Mammary epithelial cell (primary cell): ENCODE measurements at regions not wholly inside any gene's neighbourhood (a gene's known extent, or its start where the extent isn't known, plus 50 kb on each side); places are given as distances from the start of the nearest gene placed in this dataset.

Experiments
- EZH2 ChIP-seq: IDR thresholded peaks from 2 replicates; pipeline ENCODE4 v1.6.1; 2012; ENCODE audit warnings: low read length, inconsistent platforms, borderline replicate concordance
- TF ChIP-seq, protein P1 (sequence below), 2 donors: IDR thresholded peaks in 1 of 2; conservative IDR thresholded peaks in 1 of 2; 2 replicates each; pipeline ENCODE4 v1.5.1; 2011 to 2012; ENCODE audit warnings: inconsistent platforms in 2 of 2, low read length in 2 of 2, mild to moderate bottlenecking in 2 of 2, control low read depth in 1 of 2, low read depth in 1 of 2; ENCODE audit not compliant: insufficient read depth in 1 of 2; ENCODE audit errors: extremely low read depth in 1 of 2

DNA sequence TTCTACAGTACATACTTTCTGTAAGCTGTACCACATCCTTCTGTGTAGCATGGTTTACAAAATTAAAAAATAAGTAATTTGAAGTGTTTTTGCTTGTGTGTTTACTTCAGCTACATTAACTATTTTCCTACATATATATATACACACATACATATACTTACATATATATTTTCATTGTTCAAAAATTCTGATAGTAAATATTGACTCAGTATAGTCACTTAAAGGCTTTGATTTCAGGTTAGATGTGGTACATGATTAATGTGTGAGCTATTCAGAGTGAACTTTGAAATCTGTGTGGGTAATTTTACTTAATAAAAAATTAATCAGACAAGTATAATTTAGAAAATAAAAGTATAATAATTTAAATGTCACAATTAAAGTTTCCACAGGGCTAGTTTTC lies 306.7 kb upstream of the CDH18 start:
- TF ChIP-seq, protein P1, sequence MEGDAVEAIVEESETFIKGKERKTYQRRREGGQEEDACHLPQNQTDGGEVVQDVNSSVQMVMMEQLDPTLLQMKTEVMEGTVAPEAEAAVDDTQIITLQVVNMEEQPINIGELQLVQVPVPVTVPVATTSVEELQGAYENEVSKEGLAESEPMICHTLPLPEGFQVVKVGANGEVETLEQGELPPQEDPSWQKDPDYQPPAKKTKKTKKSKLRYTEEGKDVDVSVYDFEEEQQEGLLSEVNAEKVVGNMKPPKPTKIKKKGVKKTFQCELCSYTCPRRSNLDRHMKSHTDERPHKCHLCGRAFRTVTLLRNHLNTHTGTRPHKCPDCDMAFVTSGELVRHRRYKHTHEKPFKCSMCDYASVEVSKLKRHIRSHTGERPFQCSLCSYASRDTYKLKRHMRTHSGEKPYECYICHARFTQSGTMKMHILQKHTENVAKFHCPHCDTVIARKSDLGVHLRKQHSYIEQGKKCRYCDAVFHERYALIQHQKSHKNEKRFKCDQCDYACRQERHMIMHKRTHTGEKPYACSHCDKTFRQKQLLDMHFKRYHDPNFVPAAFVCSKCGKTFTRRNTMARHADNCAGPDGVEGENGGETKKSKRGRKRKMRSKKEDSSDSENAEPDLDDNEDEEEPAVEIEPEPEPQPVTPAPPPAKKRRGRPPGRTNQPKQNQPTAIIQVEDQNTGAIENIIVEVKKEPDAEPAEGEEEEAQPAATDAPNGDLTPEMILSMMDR (conservative IDR thresholded peaks at IDR 0.05 in 1 of 2, IDR thresholded peaks at IDR 0.05 in 1 of 2; ENCODE audit: extremely low read depth in 1 of 2, insufficient read depth in 1 of 2, low read depth in 1 of 2, low read length in 2 of 2) = no peak
- TF ChIP-seq EZH2 = no peak
